ENCODE measurements at regions not wholly inside any gene's neighbourhood (a gene's known extent, or its start where the extent isn't known, plus 50 kb on each side); places are given as distances from the start of the nearest gene placed in this dataset.
"Not testable (repeated sequence)": the region's sequence is repeated elsewhere in the genome, so short reads cannot be mapped to it uniquely, and the experiment has no call there.

DNA sequence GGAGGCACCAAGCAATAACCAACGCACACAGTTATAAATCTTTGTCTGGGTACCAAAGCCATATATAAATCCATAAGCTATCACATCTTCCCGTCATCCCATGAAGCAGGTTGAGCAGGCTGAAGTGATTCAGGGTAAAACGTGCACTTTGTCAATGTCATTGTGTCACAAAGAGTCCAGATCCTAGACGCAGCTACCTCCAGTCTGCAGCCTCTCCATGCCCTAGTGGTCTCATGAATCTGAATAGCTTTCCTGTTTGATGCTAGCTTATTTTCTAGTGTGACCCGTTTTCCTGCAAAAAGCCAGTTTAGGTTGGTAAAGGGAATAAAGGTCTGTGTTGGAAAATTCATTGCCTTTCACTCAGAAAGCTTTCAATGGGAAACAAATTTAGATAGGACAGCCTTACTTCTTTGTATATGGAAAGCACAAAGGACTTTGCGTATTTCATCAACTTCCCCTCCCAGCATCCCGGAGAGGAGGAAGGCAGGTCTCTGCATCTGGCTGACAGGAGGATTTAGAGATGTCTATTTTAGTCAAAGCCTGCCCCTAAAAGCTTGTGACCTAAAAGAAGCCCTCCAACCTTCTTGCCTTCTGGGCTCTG lies 222.3 kb upstream of the ARL4C start:
- DNase-seq, result no peak

GRCh38 chr2:234716271-234716670 lies 219.4 kb upstream of the ARL4C start:
- no peak for DNase-seq

- no peak for DNase-seq
These were observed 218.9 kb upstream of the ARL4C start for GRCh38 chr2:234715671-234716250.

GRCh38 chr2:234714711-234715110 lies 217.8 kb upstream of the ARL4C start:
- no peak for DNase-seq

DNA sequence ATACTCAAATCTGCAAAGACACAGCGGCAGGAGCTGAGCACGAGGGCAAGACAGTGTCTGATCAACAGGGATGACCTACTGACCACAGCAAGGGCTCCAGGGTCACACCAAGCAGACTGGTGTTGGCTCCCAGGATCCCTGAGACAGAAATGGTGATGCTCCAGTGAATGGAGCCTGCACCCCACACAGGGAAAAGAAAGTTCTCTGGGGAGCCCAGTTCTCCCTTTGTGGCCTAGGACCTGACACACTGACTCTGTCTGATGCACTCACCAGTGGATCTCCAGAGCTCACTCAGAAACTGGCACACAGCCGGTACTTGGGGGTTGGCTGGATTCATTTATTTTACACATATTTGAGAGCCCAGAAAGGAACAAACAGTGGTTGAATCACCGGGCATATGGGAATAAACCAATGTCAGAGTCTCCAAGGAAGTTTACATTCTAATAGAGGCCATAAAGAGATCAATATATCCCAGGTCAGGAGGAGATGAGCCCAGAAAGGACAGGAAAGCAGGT lies 215.6 kb upstream of the ARL4C start:
- no peak for DNase-seq

DNA sequence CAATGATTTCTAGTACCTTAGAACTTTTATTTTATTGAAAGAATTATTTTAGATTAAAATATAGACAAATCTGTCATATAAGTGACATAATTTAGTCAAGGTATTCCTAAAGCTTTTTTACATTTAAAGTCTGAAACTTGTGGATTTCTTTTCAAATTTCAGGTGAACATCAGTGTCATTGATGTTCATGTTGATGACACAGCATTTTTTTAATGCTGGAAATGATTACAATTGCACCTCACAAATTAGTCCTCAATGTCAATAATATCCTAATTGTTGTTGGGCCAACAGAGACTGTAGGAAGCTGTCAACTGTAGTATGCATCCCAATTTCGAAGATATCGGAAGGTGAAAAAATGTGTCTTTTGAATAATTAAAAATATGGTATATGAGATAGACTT lies 214.4 kb upstream of the ARL4C start:
- no peak for DNase-seq

DNA sequence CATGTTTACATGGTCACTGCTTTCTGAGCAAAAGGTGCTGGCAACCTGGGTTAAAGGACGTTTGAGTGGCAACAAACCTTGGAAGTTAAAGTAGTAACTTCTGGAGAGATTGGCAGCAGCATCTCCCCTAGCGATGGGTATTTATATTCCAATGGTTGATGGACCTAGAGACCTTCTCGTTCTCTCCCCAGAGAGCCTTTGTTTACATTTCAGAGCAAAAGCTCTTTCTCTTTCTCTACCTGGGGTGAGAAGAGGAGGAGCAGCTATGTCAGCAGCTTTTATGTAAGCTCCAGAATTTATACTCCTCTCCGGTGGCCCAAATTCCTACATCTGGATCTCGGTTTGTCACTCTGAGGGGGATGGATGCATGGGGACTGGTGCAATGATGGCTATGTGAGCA lies 213.7 kb upstream of the ARL4C start:
- no peak for DNase-seq

DNA sequence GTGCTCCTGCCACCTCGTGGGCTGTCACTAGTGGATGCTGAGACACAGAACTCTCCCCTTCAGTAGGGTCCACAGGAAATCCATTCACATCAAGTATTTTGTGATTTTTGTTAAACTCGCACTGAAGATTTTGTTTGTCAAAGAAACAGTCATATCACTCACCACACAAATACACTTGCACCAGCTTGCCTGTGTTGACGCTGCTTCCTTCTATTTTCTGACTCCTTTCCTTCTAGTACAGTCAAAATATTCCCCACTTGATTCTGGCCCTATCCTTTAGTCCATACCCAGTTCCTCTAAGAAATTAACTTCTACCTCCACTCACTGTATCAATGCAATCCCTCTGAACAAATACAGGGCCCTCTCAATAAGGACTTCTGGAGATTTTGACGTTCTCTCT lies 213.2 kb upstream of the ARL4C start:
- no peak for DNase-seq

- no peak for DNase-seq
These were observed 211.8 kb upstream of the ARL4C start for GRCh38 chr2:234708717-234709116.

GRCh38 chr2:234708091-234708683 lies 211.3 kb upstream of the ARL4C start:
- DNase-seq, result no peak

DNA sequence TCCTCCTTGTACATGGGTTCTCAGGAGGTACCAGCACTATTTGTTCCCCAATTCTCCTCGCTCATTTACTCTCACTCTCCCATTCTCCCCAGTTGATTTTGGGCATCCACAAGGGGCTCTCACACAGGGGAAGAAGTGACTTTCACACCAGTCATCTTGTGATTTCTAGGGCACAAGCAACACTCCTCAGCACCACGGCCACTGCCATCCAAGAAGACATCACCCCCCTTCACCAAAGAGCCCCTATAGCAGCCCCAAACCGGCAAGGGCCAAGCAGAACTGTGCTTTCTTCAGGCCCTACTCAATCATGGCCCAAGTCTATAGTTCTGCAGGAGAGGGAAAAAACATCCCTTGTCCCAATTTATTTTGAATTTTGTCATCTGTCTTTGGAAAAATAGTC lies 209.2 kb upstream of the ARL4C start:
- no peak for DNase-seq

- DNase-seq, result no peak
These were observed 208.2 kb upstream of the ARL4C start for GRCh38 chr2:234705108-234705507.

GRCh38 chr2:234703258-234703657 lies 206.4 kb upstream of the ARL4C start:
- DNase-seq, result no peak

- no peak for DNase-seq
These were observed 205.9 kb upstream of the ARL4C start for GRCh38 chr2:234702731-234703225.

DNA sequence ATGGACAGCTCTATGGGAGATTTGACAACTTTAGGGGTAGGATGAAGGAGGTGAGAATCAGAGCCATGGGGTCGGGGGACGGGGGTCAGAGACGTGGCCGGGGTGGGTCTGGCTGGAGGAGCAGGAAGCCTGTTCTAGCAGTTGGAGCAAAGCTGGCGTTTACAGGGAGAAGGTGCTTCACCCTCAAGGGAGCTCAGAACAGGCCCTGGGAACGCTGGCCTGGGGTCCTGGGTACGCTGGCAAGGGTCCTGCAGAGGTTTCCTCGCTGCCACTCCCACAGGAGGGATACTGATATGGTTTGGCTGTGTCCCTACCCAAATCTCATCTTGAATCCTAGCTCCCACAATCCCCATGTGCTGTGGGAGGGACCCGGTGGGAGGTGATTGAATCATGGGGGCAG lies 205.0 kb upstream of the ARL4C start:
- no peak for DNase-seq

- DNase-seq, result no peak
These were observed 204.5 kb upstream of the ARL4C start for GRCh38 chr2:234701421-234701820.

DNA sequence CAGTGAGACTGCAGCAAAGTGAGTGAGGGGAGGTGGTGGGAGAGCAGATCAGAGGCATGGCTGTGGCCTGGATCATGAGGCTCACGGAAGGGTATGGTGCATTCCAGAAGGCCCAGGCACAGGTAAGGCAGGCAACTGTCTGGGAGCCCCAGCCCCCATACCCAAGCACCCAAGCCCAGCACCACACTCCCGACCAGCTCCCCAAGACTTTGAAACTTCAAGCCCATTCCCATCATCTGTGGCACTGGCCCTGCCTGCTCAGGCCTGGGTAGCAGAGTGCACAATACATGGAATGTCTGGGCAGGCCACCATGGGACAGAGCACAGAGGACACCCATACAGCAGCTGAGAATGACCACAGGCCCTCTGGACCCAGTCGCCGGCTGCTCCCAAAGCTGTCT lies 202.6 kb upstream of the ARL4C start:
- no peak for DNase-seq

GRCh38 chr2:234697300-234697876 lies 200.5 kb upstream of the ARL4C start:
- DNase-seq, result not testable (repeated sequence)

- no peak for DNase-seq
These were observed 199.1 kb upstream of the ARL4C start for GRCh38 chr2:234695981-234696380.

DNA sequence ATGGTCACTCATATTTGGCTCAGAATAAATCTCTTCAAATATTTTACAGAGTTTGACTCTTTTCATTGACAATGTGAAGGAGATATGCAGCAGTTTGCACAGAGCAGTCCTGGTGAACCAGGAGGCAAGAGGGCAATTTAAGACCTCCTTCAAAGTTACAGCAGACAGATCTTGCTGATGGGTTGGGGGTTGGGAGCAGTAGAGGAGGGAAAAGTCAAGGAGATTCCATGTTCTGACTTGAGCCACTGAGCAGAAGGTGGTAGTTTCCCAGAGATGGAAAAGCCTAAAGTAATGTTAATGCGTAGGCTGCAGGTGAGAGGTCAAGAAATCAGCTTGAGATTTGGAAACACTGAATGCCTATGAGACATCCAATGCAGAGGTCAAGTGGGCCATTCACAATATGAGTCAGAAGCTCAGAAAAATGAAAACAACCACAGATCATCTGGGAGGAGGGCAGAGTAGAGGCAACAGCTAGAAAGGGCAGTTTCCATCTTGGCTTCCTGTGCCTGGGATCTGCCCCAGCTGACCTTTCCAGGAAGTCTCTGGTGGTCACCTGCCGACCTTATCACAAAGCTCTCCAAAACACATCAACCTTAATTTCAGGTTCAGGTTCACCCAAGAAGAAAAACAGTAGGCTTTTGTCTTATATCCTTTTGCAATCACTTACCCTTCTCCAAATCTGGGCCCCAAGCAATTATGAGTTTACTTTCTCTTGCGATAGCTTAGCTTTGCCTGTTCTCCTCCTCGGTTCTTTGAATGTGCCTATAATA lies 197.5 kb upstream of the ARL4C start:
- no peak for DNase-seq

DNA sequence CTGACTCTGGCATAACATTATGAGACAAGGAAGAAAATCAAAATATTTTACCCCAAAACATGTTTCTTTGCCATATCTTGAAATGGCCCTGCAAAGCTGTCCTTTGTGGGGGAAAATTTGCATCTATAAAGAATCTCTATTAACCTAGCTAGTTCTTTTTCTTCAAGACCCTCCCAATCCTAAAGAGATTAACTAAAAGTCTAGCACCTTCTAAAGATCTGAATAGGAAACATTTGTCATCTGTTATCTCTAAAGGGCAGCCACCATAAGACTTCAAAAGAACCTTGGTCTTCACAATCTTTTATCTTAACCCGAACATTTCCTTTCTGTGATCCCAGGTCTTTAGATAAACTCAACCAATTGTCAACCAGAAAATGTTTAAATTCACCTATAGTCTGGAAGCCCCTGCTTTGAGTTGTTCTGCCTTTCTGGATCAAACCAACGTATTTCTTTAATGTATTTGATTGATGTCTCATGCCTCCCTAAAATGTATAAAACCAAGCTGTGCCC lies 196.9 kb upstream of the ARL4C start:
- not testable (repeated sequence) for DNase-seq

- DNase-seq, result not testable (repeated sequence)
These were observed 196.3 kb upstream of the ARL4C start for GRCh38 chr2:234693191-234693590.

Measured in activated CD4-positive, alpha-beta T cell treated with anti-CD3 and anti-CD28 coated beads, Interleukin-2, amount 50 U/mL, for 4 hours (primary cell).